ENCODE measurements at regions not wholly inside any gene's neighbourhood (a gene's known extent, or its start where the extent isn't known, plus 50 kb on each side); places are given as distances from the start of the nearest gene placed in this dataset.

DNA sequence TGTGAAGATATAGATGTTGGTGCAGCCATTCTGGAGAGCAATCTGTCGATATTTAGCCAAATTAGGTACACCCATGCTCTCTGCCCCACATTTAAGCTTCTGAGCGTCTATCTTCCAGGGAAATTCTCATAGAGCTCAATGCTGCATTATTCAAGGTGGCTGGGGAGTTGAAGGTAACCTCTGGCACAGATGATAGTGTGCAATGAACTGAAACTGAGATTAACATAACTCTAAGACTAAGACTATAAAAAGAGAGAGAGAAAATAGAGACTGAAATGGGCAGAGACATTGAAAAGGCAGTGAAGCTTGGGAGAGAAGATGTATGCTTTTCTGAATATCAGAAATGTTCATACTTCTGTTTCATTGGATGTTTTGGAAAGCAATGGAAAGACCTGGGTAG is 1197.0 kb upstream of the AUTS2 start:
- H3K27me3 ChIP-seq (ENCODE audit: insufficient read depth) = no peaks in the 10 kb centered on the region
- Mint-ChIP-seq H3K4me1 (no peaks in the 10 kb centered on the region), H3K27ac (no peak overlapping the region), H3K27me3 (ENCODE audit: insufficient read depth, low read depth, poor library complexity) (peaks cover 2% of the 10 kb centered on the region), H3K4me3 (no peak overlapping the region), H3K9me3 (peaks cover 98% of the 10 kb centered on the region), H3K36me3 (ENCODE audit: low read depth) (peaks cover 50% of the 10 kb centered on the region)
- DNase-seq (ENCODE audit: low spot score) = no peak
- H4K20me1 ChIP-seq (replicated peaks; ENCODE audit: insufficient read depth) = no peaks in the 10 kb centered on the region
- no peak overlapping the region for H3K27ac ChIP-seq (ENCODE audit: low read depth)
- no peak for TF ChIP-seq ZNF114 (CRISPR knock-in tag; IDR thresholded peaks at IDR 0.05)
- TF ChIP-seq POLR2AphosphoS5 (IDR thresholded peaks at IDR 0.05; ENCODE audit: low read depth) = no peak
- TF ChIP-seq ZNF331 (CRISPR knock-in tag; IDR thresholded peaks at IDR 0.05; ENCODE audit: low read depth) = no peak
- no peak for TF ChIP-seq STAT1 (IDR thresholded peaks at IDR 0.05; ENCODE audit: unreplicated experiment)
- TF ChIP-seq CREB1 (CRISPR knock-in tag; IDR thresholded peaks at IDR 0.05; ENCODE audit: low read depth) = no peak
- TF ChIP-seq, protein P1, sequence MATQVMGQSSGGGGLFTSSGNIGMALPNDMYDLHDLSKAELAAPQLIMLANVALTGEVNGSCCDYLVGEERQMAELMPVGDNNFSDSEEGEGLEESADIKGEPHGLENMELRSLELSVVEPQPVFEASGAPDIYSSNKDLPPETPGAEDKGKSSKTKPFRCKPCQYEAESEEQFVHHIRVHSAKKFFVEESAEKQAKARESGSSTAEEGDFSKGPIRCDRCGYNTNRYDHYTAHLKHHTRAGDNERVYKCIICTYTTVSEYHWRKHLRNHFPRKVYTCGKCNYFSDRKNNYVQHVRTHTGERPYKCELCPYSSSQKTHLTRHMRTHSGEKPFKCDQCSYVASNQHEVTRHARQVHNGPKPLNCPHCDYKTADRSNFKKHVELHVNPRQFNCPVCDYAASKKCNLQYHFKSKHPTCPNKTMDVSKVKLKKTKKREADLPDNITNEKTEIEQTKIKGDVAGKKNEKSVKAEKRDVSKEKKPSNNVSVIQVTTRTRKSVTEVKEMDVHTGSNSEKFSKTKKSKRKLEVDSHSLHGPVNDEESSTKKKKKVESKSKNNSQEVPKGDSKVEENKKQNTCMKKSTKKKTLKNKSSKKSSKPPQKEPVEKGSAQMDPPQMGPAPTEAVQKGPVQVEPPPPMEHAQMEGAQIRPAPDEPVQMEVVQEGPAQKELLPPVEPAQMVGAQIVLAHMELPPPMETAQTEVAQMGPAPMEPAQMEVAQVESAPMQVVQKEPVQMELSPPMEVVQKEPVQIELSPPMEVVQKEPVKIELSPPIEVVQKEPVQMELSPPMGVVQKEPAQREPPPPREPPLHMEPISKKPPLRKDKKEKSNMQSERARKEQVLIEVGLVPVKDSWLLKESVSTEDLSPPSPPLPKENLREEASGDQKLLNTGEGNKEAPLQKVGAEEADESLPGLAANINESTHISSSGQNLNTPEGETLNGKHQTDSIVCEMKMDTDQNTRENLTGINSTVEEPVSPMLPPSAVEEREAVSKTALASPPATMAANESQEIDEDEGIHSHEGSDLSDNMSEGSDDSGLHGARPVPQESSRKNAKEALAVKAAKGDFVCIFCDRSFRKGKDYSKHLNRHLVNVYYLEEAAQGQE (IDR thresholded peaks at IDR 0.05; ENCODE audit: unreplicated experiment) = no peak
- no peak for TF ChIP-seq EZH2phosphoT487 (IDR thresholded peaks at IDR 0.05; ENCODE audit: unreplicated experiment)
- TF ChIP-seq, protein P2, sequence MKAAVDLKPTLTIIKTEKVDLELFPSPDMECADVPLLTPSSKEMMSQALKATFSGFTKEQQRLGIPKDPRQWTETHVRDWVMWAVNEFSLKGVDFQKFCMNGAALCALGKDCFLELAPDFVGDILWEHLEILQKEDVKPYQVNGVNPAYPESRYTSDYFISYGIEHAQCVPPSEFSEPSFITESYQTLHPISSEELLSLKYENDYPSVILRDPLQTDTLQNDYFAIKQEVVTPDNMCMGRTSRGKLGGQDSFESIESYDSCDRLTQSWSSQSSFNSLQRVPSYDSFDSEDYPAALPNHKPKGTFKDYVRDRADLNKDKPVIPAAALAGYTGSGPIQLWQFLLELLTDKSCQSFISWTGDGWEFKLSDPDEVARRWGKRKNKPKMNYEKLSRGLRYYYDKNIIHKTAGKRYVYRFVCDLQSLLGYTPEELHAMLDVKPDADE (IDR thresholded peaks at IDR 0.05) = no peak
- no peak for TF ChIP-seq JUNB (IDR thresholded peaks at IDR 0.05; ENCODE audit: unreplicated experiment)
- TF ChIP-seq, protein P3, sequence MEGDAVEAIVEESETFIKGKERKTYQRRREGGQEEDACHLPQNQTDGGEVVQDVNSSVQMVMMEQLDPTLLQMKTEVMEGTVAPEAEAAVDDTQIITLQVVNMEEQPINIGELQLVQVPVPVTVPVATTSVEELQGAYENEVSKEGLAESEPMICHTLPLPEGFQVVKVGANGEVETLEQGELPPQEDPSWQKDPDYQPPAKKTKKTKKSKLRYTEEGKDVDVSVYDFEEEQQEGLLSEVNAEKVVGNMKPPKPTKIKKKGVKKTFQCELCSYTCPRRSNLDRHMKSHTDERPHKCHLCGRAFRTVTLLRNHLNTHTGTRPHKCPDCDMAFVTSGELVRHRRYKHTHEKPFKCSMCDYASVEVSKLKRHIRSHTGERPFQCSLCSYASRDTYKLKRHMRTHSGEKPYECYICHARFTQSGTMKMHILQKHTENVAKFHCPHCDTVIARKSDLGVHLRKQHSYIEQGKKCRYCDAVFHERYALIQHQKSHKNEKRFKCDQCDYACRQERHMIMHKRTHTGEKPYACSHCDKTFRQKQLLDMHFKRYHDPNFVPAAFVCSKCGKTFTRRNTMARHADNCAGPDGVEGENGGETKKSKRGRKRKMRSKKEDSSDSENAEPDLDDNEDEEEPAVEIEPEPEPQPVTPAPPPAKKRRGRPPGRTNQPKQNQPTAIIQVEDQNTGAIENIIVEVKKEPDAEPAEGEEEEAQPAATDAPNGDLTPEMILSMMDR (conservative IDR thresholded peaks at IDR 0.05; ENCODE audit: low read depth in 2 of 2) = no peak
- TF ChIP-seq, protein P4, sequence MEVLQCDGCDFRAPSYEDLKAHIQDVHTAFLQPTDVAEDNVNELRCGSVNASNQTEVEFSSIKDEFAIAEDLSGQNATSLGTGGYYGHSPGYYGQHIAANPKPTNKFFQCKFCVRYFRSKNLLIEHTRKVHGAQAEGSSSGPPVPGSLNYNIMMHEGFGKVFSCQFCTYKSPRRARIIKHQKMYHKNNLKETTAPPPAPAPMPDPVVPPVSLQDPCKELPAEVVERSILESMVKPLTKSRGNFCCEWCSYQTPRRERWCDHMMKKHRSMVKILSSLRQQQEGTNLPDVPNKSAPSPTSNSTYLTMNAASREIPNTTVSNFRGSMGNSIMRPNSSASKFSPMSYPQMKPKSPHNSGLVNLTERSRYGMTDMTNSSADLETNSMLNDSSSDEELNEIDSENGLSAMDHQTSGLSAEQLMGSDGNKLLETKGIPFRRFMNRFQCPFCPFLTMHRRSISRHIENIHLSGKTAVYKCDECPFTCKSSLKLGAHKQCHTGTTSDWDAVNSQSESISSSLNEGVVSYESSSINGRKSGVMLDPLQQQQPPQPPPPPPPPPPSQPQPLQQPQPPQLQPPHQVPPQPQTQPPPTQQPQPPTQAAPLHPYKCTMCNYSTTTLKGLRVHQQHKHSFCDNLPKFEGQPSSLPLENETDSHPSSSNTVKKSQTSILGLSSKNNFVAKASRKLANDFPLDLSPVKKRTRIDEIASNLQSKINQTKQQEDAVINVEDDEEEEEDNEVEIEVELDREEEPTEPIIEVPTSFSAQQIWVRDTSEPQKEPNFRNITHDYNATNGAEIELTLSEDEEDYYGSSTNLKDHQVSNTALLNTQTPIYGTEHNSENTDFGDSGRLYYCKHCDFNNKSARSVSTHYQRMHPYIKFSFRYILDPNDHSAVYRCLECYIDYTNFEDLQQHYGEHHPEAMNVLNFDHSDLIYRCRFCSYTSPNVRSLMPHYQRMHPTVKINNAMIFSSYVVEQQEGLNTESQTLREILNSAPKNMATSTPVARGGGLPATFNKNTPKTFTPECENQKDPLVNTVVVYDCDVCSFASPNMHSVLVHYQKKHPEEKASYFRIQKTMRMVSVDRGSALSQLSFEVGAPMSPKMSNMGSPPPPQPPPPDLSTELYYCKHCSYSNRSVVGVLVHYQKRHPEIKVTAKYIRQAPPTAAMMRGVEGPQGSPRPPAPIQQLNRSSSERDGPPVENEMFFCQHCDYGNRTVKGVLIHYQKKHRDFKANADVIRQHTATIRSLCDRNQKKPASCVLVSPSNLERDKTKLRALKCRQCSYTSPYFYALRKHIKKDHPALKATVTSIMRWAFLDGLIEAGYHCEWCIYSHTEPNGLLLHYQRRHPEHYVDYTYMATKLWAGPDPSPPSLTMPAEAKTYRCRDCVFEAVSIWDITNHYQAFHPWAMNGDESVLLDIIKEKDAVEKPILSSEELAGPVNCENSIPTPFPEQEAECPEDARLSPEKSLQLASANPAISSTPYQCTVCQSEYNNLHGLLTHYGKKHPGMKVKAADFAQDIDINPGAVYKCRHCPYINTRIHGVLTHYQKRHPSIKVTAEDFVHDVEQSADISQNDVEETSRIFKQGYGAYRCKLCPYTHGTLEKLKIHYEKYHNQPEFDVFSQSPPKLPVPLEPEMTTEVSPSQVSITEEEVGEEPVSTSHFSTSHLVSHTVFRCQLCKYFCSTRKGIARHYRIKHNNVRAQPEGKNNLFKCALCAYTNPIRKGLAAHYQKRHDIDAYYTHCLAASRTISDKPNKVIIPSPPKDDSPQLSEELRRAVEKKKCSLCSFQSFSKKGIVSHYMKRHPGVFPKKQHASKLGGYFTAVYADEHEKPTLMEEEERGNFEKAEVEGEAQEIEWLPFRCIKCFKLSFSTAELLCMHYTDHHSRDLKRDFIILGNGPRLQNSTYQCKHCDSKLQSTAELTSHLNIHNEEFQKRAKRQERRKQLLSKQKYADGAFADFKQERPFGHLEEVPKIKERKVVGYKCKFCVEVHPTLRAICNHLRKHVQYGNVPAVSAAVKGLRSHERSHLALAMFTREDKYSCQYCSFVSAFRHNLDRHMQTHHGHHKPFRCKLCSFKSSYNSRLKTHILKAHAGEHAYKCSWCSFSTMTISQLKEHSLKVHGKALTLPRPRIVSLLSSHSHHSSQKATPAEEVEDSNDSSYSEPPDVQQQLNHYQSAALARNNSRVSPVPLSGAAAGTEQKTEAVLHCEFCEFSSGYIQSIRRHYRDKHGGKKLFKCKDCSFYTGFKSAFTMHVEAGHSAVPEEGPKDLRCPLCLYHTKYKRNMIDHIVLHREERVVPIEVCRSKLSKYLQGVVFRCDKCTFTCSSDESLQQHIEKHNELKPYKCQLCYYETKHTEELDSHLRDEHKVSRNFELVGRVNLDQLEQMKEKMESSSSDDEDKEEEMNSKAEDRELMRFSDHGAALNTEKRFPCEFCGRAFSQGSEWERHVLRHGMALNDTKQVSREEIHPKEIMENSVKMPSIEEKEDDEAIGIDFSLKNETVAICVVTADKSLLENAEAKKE (CRISPR knock-in tag; IDR thresholded peaks at IDR 0.05) = no peak
- TF ChIP-seq EZH2 (IDR thresholded peaks at IDR 0.05; ENCODE audit: low read depth, unreplicated experiment) = no peak
- no peak for TF ChIP-seq NANOG (IDR thresholded peaks at IDR 0.05; ENCODE audit: borderline replicate concordance)
- no peak overlapping the region for H3K4me2 ChIP-seq
- H3K9me2 ChIP-seq (ENCODE audit: insufficient read depth) = no peaks in the 10 kb centered on the region
- H3K4me3 ChIP-seq = no peak overlapping the region
- ATAC-seq = no peak
- H3K79me2 ChIP-seq (replicated peaks; ENCODE audit: insufficient read depth) = no peaks in the 10 kb centered on the region
- no peaks in the 10 kb centered on the region for H3K4me1 ChIP-seq (ENCODE audit: insufficient read depth)
- no peak overlapping the region for H2AFZ ChIP-seq
- H3F3A ChIP-seq (replicated peaks; ENCODE audit: low read depth) = no peaks in the 10 kb centered on the region
- no peaks in the 10 kb centered on the region for H3K36me3 ChIP-seq (ENCODE audit: insufficient read depth)
